Neural cell (in vitro differentiated cells): ENCODE measurements at regions not wholly inside any gene's neighbourhood (a gene's known extent, or its start where the extent isn't known, plus 50 kb on each side); places are given as distances from the start of the nearest gene placed in this dataset.
A peak's percentile ranks its signal among the peaks of the same experiment; 100 is the strongest.

Experiments used
- H2AFZ ChIP-seq: fragments of 200-600, 300-800 bp; sonication (generic), shearing (Covaris generic); 2 replicates; pipeline ENCODE4 v1.6.0; 2014; ENCODE audit warnings: low read depth, mild to moderate bottlenecking, antibody characterized with exemption, low read length, moderate library complexity
- H3F3A ChIP-seq: fragments of 200-600 bp; shearing (Covaris generic); 2 replicates; pipeline ENCODE4 v1.6.1; 2016; ENCODE audit warnings: mild to moderate bottlenecking, moderate library complexity, mixed read lengths, antibody characterized with exemption, low read length; ENCODE audit not compliant: insufficient read depth, poor library complexity, severe bottlenecking
- H3K27ac ChIP-seq: fragments of 200-600, 300-800 bp; sonication (generic), shearing (Covaris generic); 2 replicates; pipeline ENCODE4 v1.5.1; 2014; ENCODE audit warnings: mild to moderate bottlenecking, low read length, moderate library complexity
- H3K27me3 ChIP-seq: fragments of 300-800, 200-600 bp; sonication (generic), shearing (Covaris generic); 2 replicates; pipeline ENCODE4 v1.6.0; 2014; ENCODE audit warnings: mild to moderate bottlenecking, low read depth, low read length, moderate library complexity; ENCODE audit not compliant: insufficient read depth
- H3K36me3 ChIP-seq: fragments of 300-800, 200-600 bp; sonication (generic), shearing (Covaris generic); 2 replicates; pipeline ENCODE4 v1.5.1; 2014; ENCODE audit warnings: mild to moderate bottlenecking, antibody characterized with exemption, low read length, moderate library complexity; ENCODE audit not compliant: insufficient read depth
- H3K4me2 ChIP-seq: fragments of 300-800, 200-600 bp; sonication (generic), shearing (Covaris generic); 2 replicates; pipeline ENCODE4 v1.6.0; 2014; ENCODE audit warnings: mild to moderate bottlenecking, low read length
- H3K4me3 ChIP-seq: fragments of 300-800, 200-600 bp; sonication (generic), shearing (Covaris generic); 2 replicates; pipeline ENCODE4 v1.5.1; 2014; ENCODE audit warnings: mild to moderate bottlenecking, low read length, moderate library complexity
- H3K79me2 ChIP-seq: fragments of 200-600 bp; shearing (Covaris generic); replicated peaks from 2 replicates; pipeline ENCODE4 v1.6.0; 2014; ENCODE audit warnings: mild to moderate bottlenecking, low read length, moderate library complexity; ENCODE audit not compliant: insufficient read depth
- H3K9ac ChIP-seq: fragments of 300-800, 200-600 bp; sonication (generic), shearing (Covaris generic); 2 replicates; pipeline ENCODE4 v1.6.1; 2016; ENCODE audit warnings: mild to moderate bottlenecking, low read length, mixed read lengths
- H3K9me2 ChIP-seq: fragments of 200-600 bp; shearing (Covaris generic); 2 replicates; pipeline ENCODE4 v1.6.1; 2016; ENCODE audit warnings: mild to moderate bottlenecking, low read length, mixed read lengths; ENCODE audit not compliant: insufficient read depth
- H3K9me3 ChIP-seq: fragments of 200-600, 300-800 bp; sonication (generic), shearing (Covaris generic); 2 replicates; pipeline ENCODE4 v1.6.1; 2016; ENCODE audit warnings: mild to moderate bottlenecking, mixed run types, low read length, moderate library complexity, mixed read lengths
- H4K20me1 ChIP-seq: fragments of 200-600 bp; shearing (Covaris generic); 2 replicates; pipeline ENCODE4 v1.6.1; 2016; ENCODE audit warnings: mild to moderate bottlenecking, mixed run types; ENCODE audit not compliant: insufficient read depth
- CTCF ChIP-seq: fragments of 450-650 bp; IDR thresholded peaks from 2 replicates; pipeline ENCODE4 v1.5.1; 2014; ENCODE audit warnings: antibody characterized with exemption, mild to moderate bottlenecking, moderate library complexity; ENCODE audit not compliant: poor library complexity, severe bottlenecking
- EP300 ChIP-seq: fragments of 450-650 bp; conservative IDR thresholded peaks from 2 replicates; pipeline ENCODE4 v1.6.1; 2014; ENCODE audit warnings: antibody characterized with exemption, mild to moderate bottlenecking, moderate library complexity; ENCODE audit not compliant: poor library complexity, severe bottlenecking
- EZH2 ChIP-seq: fragments of 200-600, 300-800 bp; shearing (Covaris generic), sonication (generic); IDR thresholded peaks from 2 replicates; pipeline ENCODE4 v1.6.1; 2014; ENCODE audit warnings: antibody characterized with exemption, low read length, borderline replicate concordance, mild to moderate bottlenecking; ENCODE audit not compliant: insufficient read depth, poor library complexity, severe bottlenecking
- MXI1 ChIP-seq: fragments of 450-650 bp; conservative IDR thresholded peaks from 2 replicates; pipeline ENCODE4 v1.6.1; 2014; ENCODE audit warnings: antibody characterized with exemption, mild to moderate bottlenecking; ENCODE audit not compliant: poor library complexity, severe bottlenecking
- POLR2AphosphoS5 ChIP-seq: IDR thresholded peaks from 2 replicates; pipeline ENCODE4 v1.6.1; 2012
- RAD21 ChIP-seq: fragments of 450-650 bp; conservative IDR thresholded peaks from 2 replicates; pipeline ENCODE4 v1.6.1; 2014; ENCODE audit warnings: antibody characterized with exemption, mild to moderate bottlenecking, moderate library complexity
- REST ChIP-seq: IDR thresholded peaks from 2 replicates; pipeline ENCODE4 v1.6.1; 2012; ENCODE audit warnings: borderline replicate concordance
- SMC3 ChIP-seq: fragments of 450-650 bp; conservative IDR thresholded peaks from 2 replicates; pipeline ENCODE4 v1.6.1; 2014; ENCODE audit warnings: antibody characterized with exemption, mild to moderate bottlenecking, moderate library complexity; ENCODE audit not compliant: poor library complexity
- TAF1 ChIP-seq: IDR thresholded peaks from 2 replicates; pipeline ENCODE4 v1.6.1; 2012; ENCODE audit warnings: low read depth

- Histone ChIP-seq H3K9ac (no peak overlapping the region), H3K36me3 (no peaks in the 10 kb centered on the region), H3K4me2 (no peak overlapping the region), H3K27me3 (no peaks in the 10 kb centered on the region), H3F3A (no peaks in the 10 kb centered on the region), H4K20me1 (no peaks in the 10 kb centered on the region), H3K4me3 (no peak overlapping the region), H3K27ac (no peak overlapping the region), H3K79me2 (no peaks in the 10 kb centered on the region), H2AFZ (no peak overlapping the region), H3K9me2 (no peaks in the 10 kb centered on the region), H3K9me3 (no peaks in the 10 kb centered on the region)
- TF ChIP-seq TAF1: no peak
- TF ChIP-seq SMC3: no peak
- no peak for TF ChIP-seq REST
- TF ChIP-seq RAD21: no peak
- no peak for TF ChIP-seq EZH2
- TF ChIP-seq POLR2AphosphoS5: no peak
- TF ChIP-seq MXI1: no peak
- no peak for TF ChIP-seq CTCF
- TF ChIP-seq EP300: no peak
Observed at GRCh38 chr13:26987486-26988013, 184.1 kb downstream of the USP12 start.

- Histone ChIP-seq H4K20me1 (no peaks in the 10 kb centered on the region), H3K27me3 (no peaks in the 10 kb centered on the region), H3K27ac (no peak overlapping the region), H3K4me3 (no peak overlapping the region), H2AFZ (no peak overlapping the region), H3F3A (no peaks in the 10 kb centered on the region), H3K9me3 (no peaks in the 10 kb centered on the region), H3K9ac (no peak overlapping the region), H3K36me3 (no peaks in the 10 kb centered on the region), H3K4me2 (no peak overlapping the region), H3K9me2 (no peaks in the 10 kb centered on the region), H3K79me2 (no peaks in the 10 kb centered on the region)
- TF ChIP-seq SMC3: peak; percentile 99
- TF ChIP-seq REST: no peak
- peak; percentile 97 for TF ChIP-seq CTCF
- TF ChIP-seq EZH2: no peak
- no peak for TF ChIP-seq TAF1
- TF ChIP-seq EP300: no peak
- peak; percentile 99 for TF ChIP-seq RAD21
- TF ChIP-seq MXI1: no peak
- TF ChIP-seq POLR2AphosphoS5: no peak
Observed at GRCh38 chr13:26985285-26985878, 186.2 kb downstream of the USP12 start.
